Right atrium auricular region (tissue), 2 donors: ENCODE measurements at regions not wholly inside any gene's neighbourhood (a gene's known extent, or its start where the extent isn't known, plus 50 kb on each side); places are given as distances from the start of the nearest gene placed in this dataset.

Source experiments
- DNase-seq: peaks from one replicate; pipeline ENCODE4 v3.0.0-alpha.2; 2019; ENCODE audit warnings: low spot score
- H3K27ac ChIP-seq, 2 donors: fragments of 200-600 bp; sonication (generic); 1 replicate in 1 of 2; 2 replicates in 1 of 2; pipeline ENCODE4 v1.5.1; 2016 to 2019
- H3K27me3 ChIP-seq, 2 donors: fragments of 200-600 bp; sonication (generic); one replicate each; pipeline versions ENCODE4 v1.5.1 to v1.6.0; 2017 to 2019
- H3K36me3 ChIP-seq: fragments of 200-600 bp; sonication (generic); one replicate; pipeline ENCODE4 v1.5.1; 2016
- H3K4me1 ChIP-seq, 2 donors: fragments of 200-600 bp; sonication (generic); one replicate each; pipeline versions ENCODE4 v1.5.1 to v1.6.0; 2017 to 2019
- H3K4me3 ChIP-seq, 2 donors: fragments of 200-600 bp; sonication (generic); 1 replicate in 1 of 2; 2 replicates in 1 of 2; pipeline ENCODE4 v1.5.1; 2017 to 2019; ENCODE audit warnings: mild to moderate bottlenecking in 1 of 2, moderate library complexity in 1 of 2
- H3K9me3 ChIP-seq, 2 donors: fragments of 200-600 bp; sonication (generic); one replicate each; pipeline ENCODE4 v1.5.1; 2019
- TF ChIP-seq, protein P1 (sequence below), 2 donors: fragments of 200-600 bp; sonication (generic); IDR thresholded peaks; one replicate each; pipeline ENCODE4 v1.5.1; 2019; ENCODE audit warnings: antibody characterized with exemption in 2 of 2

DNA sequence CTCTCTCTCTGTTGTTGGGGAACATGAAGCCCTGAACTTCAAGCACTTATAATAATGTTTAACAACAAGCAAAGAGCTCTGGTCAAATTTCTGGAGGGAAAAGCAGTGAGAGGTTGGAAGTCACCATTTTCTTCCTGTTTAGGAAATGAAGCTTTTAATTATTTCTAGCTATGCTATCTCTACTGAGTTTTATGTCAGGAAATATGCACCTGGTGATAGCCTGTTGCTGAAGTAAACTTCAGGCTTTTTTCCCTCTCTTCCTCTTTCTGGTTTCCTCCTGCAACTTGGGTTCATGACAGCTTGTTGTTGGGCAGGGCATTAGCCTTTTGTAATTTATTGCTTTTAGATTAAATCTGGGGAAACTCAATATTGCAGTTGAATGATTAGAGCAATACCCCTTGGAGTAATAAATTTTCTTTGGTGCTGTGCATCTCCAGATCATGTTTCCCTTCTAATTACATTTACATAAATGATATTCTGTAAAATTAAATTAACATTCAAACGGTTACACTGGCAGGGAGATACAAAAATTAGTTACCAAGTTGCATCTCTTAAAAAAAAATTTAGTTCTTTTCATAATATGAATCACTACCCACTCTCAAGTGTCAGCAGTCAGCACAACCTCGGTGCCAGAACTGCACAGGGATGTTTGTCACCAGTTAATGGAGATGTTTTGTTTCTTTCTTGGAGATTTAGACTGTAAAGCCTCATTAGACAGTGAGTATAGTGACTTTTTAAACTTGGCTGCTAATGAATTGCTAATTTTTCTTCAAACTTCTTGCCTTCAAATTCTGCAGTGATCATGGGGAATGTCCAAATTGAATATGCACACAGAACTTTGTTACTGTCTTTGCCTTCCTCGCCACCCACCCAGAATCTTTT lies 466.6 kb upstream of the ETAA1 start:
- DNase-seq, result no peak
- Histone ChIP-seq H3K27ac (no peak overlapping the region), H3K4me1 (no peaks in the 10 kb centered on the region), H3K4me3 (no peak overlapping the region), H3K9me3 (no peaks in the 10 kb centered on the region), H3K36me3 (no peaks in the 10 kb centered on the region), H3K27me3 (no peaks in the 10 kb centered on the region)
- TF ChIP-seq, protein P1, sequence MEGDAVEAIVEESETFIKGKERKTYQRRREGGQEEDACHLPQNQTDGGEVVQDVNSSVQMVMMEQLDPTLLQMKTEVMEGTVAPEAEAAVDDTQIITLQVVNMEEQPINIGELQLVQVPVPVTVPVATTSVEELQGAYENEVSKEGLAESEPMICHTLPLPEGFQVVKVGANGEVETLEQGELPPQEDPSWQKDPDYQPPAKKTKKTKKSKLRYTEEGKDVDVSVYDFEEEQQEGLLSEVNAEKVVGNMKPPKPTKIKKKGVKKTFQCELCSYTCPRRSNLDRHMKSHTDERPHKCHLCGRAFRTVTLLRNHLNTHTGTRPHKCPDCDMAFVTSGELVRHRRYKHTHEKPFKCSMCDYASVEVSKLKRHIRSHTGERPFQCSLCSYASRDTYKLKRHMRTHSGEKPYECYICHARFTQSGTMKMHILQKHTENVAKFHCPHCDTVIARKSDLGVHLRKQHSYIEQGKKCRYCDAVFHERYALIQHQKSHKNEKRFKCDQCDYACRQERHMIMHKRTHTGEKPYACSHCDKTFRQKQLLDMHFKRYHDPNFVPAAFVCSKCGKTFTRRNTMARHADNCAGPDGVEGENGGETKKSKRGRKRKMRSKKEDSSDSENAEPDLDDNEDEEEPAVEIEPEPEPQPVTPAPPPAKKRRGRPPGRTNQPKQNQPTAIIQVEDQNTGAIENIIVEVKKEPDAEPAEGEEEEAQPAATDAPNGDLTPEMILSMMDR (IDR thresholded peaks at IDR 0.05), result no peak

DNA sequence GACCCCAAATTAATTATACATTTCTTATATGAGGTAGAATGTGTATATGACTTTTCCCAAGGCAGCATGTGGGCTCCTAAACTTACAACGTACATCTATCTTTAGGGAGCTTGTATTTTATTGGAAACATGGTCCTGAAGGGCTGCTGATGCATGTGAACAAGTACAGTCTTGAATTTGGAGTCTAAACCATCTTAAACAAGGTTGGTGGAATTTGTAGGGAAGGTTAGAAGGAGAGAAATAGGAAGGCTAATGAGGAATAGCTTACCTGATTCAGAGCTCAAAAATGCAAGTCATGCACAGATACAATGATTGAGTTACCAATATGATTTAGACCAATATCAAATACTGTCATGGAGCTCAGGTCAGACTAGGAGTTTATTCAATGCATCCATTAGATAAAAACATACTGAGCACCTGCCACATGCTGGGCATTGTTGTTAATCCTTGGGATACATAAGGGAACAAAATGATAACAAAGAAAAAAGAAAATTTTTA lies 458.6 kb upstream of the ETAA1 start:
- no peaks in the 10 kb centered on the region for H3K9me3 ChIP-seq
- TF ChIP-seq, protein P1 (IDR thresholded peaks at IDR 0.05), result no peak

DNA sequence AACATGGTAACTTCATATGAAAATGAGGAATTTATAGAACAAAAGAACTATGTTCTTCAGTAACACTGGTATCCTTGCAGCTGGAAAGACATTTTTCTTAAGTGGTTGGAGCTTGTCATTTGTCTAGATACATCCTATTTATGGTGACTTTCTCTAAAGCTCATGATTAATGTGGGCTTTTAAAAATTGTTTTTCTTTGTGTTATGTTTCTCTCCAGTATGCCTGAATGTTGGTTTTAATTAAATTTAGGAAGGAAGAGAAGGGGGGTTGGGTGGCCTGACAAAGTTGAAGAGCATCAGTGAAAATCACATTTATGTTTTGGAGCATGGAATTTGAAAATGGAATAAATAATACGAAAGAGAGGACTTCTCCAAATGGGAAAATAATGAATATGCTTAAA lies 457.1 kb upstream of the ETAA1 start:
- no peaks in the 10 kb centered on the region for H3K9me3 ChIP-seq
- H3K4me1 ChIP-seq, result no peaks in the 10 kb centered on the region
- TF ChIP-seq, protein P1 (IDR thresholded peaks at IDR 0.05), result no peak
- no peaks in the 10 kb centered on the region for H3K27me3 ChIP-seq
- H3K36me3 ChIP-seq, result no peaks in the 10 kb centered on the region
- no peak overlapping the region for H3K27ac ChIP-seq
- DNase-seq, result no peak
- H3K4me3 ChIP-seq, result no peak overlapping the region

More for the DNA sequence above, 458.6 kb upstream of the ETAA1 start:
- Histone ChIP-seq H3K4me3 (no peak overlapping the region), H3K4me1 (no peaks in the 10 kb centered on the region), H3K27me3 (no peaks in the 10 kb centered on the region), H3K27ac (no peak overlapping the region), H3K36me3 (no peaks in the 10 kb centered on the region)
- no peak for DNase-seq

DNA sequence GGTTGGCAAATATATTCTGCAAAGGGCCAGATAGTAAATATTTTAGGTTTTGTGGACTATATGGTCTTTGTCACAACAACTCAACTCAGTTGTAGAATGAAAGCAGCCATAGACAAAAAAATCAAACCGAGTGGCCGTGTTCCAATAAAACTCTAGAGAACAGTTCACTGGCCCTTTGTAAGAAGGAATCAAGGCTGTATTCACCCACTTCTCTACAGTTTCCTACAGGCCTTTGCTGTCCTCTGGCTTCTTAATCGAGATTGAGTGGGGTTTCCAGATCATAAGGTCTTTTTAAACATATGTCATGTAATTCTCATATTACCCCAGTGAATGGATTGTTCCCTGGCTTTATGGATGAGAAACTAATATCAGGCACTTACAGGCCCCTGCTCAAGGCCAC lies 448.9 kb upstream of the ETAA1 start:
- H3K4me1 ChIP-seq, result no peaks in the 10 kb centered on the region
- TF ChIP-seq, protein P1 (IDR thresholded peaks at IDR 0.05), result no peak
- no peak for DNase-seq
- no peaks in the 10 kb centered on the region for H3K9me3 ChIP-seq
- H3K36me3 ChIP-seq, result no peaks in the 10 kb centered on the region
- no peaks in the 10 kb centered on the region for H3K27me3 ChIP-seq
- no peak overlapping the region for H3K27ac ChIP-seq
- H3K4me3 ChIP-seq, result no peak overlapping the region

DNA sequence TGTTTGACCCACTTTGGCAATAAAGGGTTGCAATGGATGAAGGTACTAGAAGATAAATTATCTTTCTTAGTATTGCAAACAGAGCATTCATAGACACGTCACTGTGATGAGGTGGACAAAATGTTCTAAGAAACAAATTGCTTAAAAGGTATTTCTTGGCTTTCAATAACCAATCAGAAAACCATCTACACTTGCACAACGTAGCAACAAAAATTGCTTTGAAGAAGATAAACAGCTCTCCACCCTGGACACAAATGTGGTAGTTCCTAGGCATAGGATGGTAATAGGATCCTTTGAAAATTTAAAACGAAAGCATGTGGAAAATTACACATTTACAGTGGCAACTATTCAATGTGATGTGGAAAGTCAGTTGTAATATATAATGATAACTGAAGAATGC lies 439.9 kb upstream of the ETAA1 start:
- Histone ChIP-seq H3K9me3 (no peaks in the 10 kb centered on the region), H3K4me3 (no peak overlapping the region), H3K27me3 (no peaks in the 10 kb centered on the region), H3K36me3 (no peaks in the 10 kb centered on the region), H3K4me1 (no peaks in the 10 kb centered on the region), H3K27ac (no peak overlapping the region)
- DNase-seq, result no peak
- TF ChIP-seq, protein P1 (IDR thresholded peaks at IDR 0.05), result no peak
